Endothelial cell (in vitro differentiated cells): ENCODE measurements at regions not wholly inside any gene's neighbourhood (a gene's known extent, or its start where the extent isn't known, plus 50 kb on each side); places are given as distances from the start of the nearest gene placed in this dataset.

Source experiments
- DNase-seq: peaks from one replicate; pipeline ENCODE4 v3.0.0; 2021; ENCODE audit warnings: low spot score
- H3K27ac Mint-ChIP-seq: one replicate; pipeline ENCODE4 v1.8.0; 2021; ENCODE audit warnings: mixed read lengths, inconsistent platforms; ENCODE audit not compliant: unreplicated experiment
- H3K27me3 Mint-ChIP-seq: one replicate; pipeline ENCODE4 v1.8.0; 2021; ENCODE audit warnings: mild to moderate bottlenecking, moderate library complexity, mixed read lengths, inconsistent platforms; ENCODE audit not compliant: unreplicated experiment
- H3K36me3 Mint-ChIP-seq: one replicate; pipeline ENCODE4 v1.8.0; 2021; ENCODE audit warnings: mild to moderate bottlenecking, low read depth, mixed read lengths, inconsistent platforms; ENCODE audit not compliant: unreplicated experiment
- H3K4me1 Mint-ChIP-seq: one replicate; pipeline ENCODE4 v1.8.0; 2021; ENCODE audit warnings: mild to moderate bottlenecking, mixed read lengths, inconsistent platforms; ENCODE audit not compliant: unreplicated experiment
- H3K4me3 Mint-ChIP-seq: one replicate; pipeline ENCODE4 v1.8.0; 2021; ENCODE audit warnings: mild to moderate bottlenecking, mixed read lengths, inconsistent platforms; ENCODE audit not compliant: unreplicated experiment
- H3K9me3 Mint-ChIP-seq: one replicate; pipeline ENCODE4 v1.8.0; 2021; ENCODE audit warnings: mixed read lengths, inconsistent platforms; ENCODE audit not compliant: unreplicated experiment
- CTCF ChIP-seq: fragments of 200-600 bp; sonication (generic); IDR thresholded peaks from one replicate; pipeline ENCODE4 v1.5.0; 2021; ENCODE audit warnings: antibody characterized with exemption; ENCODE audit not compliant: unreplicated experiment

GRCh38 chr5:35339006-35339405, 108.7 kb upstream of the PRLR start:
- no peaks in the 10 kb centered on the region for H3K27me3 Mint-ChIP-seq
- no peak overlapping the region for H3K4me3 Mint-ChIP-seq
- no peaks in the 10 kb centered on the region for H3K4me1 Mint-ChIP-seq
- TF ChIP-seq CTCF = no peak
- H3K9me3 Mint-ChIP-seq = no peaks in the 10 kb centered on the region
- no peak for DNase-seq
- H3K27ac Mint-ChIP-seq = no peak overlapping the region
- no peaks in the 10 kb centered on the region for H3K36me3 Mint-ChIP-seq

- TF ChIP-seq CTCF = no peak
- Mint-ChIP-seq H3K9me3 (no peaks in the 10 kb centered on the region), H3K36me3 (no peaks in the 10 kb centered on the region), H3K27me3 (no peaks in the 10 kb centered on the region), H3K4me1 (no peaks in the 10 kb centered on the region), H3K27ac (no peak overlapping the region), H3K4me3 (no peak overlapping the region)
- no peak for DNase-seq
These were observed 107.8 kb upstream of the PRLR start for GRCh38 chr5:35338157-35338453.

DNA sequence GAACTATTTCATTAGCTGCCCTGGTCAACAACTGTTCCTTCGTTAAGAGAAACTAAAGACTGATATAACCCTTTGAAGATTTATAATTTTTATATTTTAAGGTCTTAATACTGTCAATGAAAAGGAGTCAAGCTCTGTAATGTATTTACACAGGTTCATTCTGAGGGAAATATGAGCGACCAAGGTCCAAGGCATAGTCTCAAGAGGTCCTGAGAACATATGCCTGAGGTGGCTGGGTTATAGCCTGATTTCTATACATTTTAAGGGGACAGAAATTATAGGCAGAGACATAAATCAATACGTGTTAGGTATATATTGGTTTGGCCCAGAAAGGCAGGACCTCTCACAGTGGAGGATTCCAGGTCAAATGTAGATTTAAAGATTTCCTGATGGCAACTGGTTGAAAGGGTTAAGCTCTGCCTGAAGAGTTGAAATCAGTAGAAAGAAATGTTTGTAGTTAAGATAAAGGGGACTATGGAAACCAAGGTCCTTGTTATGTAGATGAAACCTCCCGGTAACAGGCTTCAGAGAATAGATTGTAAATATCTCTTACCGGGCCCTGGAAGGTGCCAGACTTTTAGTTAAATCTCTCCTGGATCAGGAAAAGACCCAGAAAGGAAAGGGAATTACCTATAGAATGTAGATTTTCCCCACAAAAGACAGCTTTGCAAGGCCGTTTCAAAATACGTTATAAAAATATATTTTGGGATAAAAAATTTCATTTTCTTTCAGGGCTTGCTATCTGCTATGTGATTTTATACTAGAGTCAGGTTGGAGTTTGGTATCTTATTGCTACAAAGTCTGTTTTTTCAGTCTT, 107.3 kb upstream of the PRLR start:
- no peaks in the 10 kb centered on the region for H3K9me3 Mint-ChIP-seq
- H3K4me3 Mint-ChIP-seq = no peak overlapping the region
- no peak overlapping the region for H3K27ac Mint-ChIP-seq
- H3K27me3 Mint-ChIP-seq = no peaks in the 10 kb centered on the region
- no peaks in the 10 kb centered on the region for H3K36me3 Mint-ChIP-seq
- no peak for TF ChIP-seq CTCF
- no peaks in the 10 kb centered on the region for H3K4me1 Mint-ChIP-seq
- DNase-seq = no peak

DNA sequence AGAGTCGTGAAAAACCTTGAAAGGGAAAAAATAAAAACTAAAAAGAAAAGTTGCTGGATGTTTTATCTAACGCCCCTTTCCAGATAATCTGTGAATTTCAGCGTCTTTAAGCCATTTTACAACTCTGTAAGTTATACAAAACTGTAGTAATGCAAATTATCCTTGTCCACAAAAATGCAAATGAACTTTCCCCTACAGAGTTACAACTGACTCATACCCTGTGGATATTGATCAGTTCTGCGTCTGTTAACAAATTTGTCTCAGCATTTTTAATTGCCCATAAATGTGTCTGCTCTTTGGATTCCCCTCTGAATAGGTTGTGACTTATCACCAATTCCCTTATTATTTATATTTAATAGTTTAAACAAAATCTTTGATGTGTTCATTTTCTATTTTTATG, 105.9 kb upstream of the PRLR start:
- H3K4me1 Mint-ChIP-seq = no peaks in the 10 kb centered on the region
- no peaks in the 10 kb centered on the region for H3K36me3 Mint-ChIP-seq
- H3K27me3 Mint-ChIP-seq = no peaks in the 10 kb centered on the region
- no peak for DNase-seq
- H3K27ac Mint-ChIP-seq = no peak overlapping the region
- TF ChIP-seq CTCF = no peak
- H3K9me3 Mint-ChIP-seq = no peaks in the 10 kb centered on the region
- H3K4me3 Mint-ChIP-seq = no peak overlapping the region

- TF ChIP-seq CTCF = no peak
- Mint-ChIP-seq H3K36me3 (no peaks in the 10 kb centered on the region), H3K4me3 (no peak overlapping the region), H3K27me3 (no peaks in the 10 kb centered on the region), H3K27ac (no peak overlapping the region), H3K9me3 (no peaks in the 10 kb centered on the region), H3K4me1 (no peaks in the 10 kb centered on the region)
- no peak for DNase-seq
These were observed 105.5 kb upstream of the PRLR start for GRCh38 chr5:35335752-35336151.
